Vagina (tissue), 2 donors: ENCODE measurements at regions not wholly inside any gene's neighbourhood (a gene's known extent, or its start where the extent isn't known, plus 50 kb on each side); places are given as distances from the start of the nearest gene placed in this dataset.

Source experiments
- DNase-seq, 2 donors: peaks; one replicate each; pipeline ENCODE4 v3.0.0-alpha.2; 2017; ENCODE audit errors: extremely low spot score in 2 of 2
- H3K27ac ChIP-seq: fragments of 200-600 bp; sonication (generic); one replicate; pipeline ENCODE4 v1.5.1; 2019
- H3K27me3 ChIP-seq: fragments of 200-600 bp; sonication (generic); one replicate; pipeline ENCODE4 v1.5.1; 2019
- H3K36me3 ChIP-seq, 2 donors: fragments of 200-600 bp; sonication (generic); one replicate each; pipeline ENCODE4 v1.5.1; 2017 to 2019
- H3K4me1 ChIP-seq: fragments of 200-600 bp; sonication (generic); one replicate; pipeline ENCODE4 v1.5.1; 2019
- H3K4me3 ChIP-seq, 2 donors: fragments of 200-600 bp; sonication (generic); 1 replicate in 1 of 2; 2 replicates in 1 of 2; pipeline ENCODE4 v1.5.1; 2016 to 2019
- H3K9me3 ChIP-seq: fragments of 200-600 bp; sonication (generic); one replicate; pipeline ENCODE4 v1.5.1; 2019
- CTCF ChIP-seq, 3 experiments: fragments of 450-650 bp in 2 of 3; fragments of 200-600 bp in 1 of 3; sonication (generic) in 1 of 3; IDR thresholded peaks; one replicate each; pipeline ENCODE4 v1.5.1; 2017 to 2019; ENCODE audit warnings: antibody characterized with exemption in 3 of 3, mild to moderate bottlenecking in 2 of 3, moderate library complexity in 2 of 3
- POLR2A ChIP-seq, 2 donors: fragments of 450-650 bp; IDR thresholded peaks; one replicate each; pipeline ENCODE4 v1.6.1; 2017; ENCODE audit warnings: antibody characterized with exemption in 2 of 2, mild to moderate bottlenecking in 2 of 2, moderate library complexity in 2 of 2
- POLR2AphosphoS5 ChIP-seq, 2 donors: sonication (generic); formaldehyde crosslinking; IDR thresholded peaks; one replicate each; pipeline ENCODE4 v1.9.0; 2017; ENCODE audit warnings: antibody characterized with exemption in 2 of 2, mild to moderate bottlenecking in 2 of 2, low read depth in 1 of 2; ENCODE audit not compliant: insufficient read depth in 1 of 2
- intact Hi-C: fragments of 100-400 bp; cut with DNase I; formaldehyde crosslinking; loops from one replicate; pipeline ENCODE4 v1.15.1; 2023

DNA sequence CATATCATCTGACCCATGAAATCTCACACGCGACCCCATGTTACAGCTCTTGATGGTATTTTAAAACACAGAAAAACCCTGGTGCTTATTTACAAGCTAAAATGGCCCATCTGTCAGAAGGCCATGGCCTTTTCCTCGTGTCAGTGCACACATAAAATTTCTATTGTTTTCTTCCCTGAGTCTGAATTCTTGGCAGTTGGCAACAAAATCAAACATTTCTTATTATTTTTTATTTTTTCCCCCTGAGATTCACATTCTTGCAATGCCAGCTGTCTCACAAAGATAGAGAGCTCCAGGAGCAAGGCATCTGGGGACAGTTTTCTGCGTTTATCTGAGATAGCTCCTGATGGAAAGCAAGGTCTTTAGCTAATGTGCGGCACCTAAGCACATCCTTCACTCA is 818.1 kb upstream of the TMEM132C start:
- H3K9me3 ChIP-seq: no peaks in the 10 kb centered on the region
- no peak overlapping the region for H3K27ac ChIP-seq
- DNase-seq: no peak
- intact Hi-C loops: no loop called here
- H3K4me1 ChIP-seq: no peaks in the 10 kb centered on the region
- no peak overlapping the region for H3K4me3 ChIP-seq
- H3K36me3 ChIP-seq: no peaks in the 10 kb centered on the region
- no peaks in the 10 kb centered on the region for H3K27me3 ChIP-seq
- TF ChIP-seq CTCF (IDR thresholded peaks at IDR 0.05) (no peak), POLR2A (IDR thresholded peaks at IDR 0.05) (no peak), POLR2AphosphoS5 (IDR thresholded peaks at IDR 0.05; ENCODE audit: insufficient read depth in 1 of 2, low read depth in 1 of 2) (no peak)

DNA sequence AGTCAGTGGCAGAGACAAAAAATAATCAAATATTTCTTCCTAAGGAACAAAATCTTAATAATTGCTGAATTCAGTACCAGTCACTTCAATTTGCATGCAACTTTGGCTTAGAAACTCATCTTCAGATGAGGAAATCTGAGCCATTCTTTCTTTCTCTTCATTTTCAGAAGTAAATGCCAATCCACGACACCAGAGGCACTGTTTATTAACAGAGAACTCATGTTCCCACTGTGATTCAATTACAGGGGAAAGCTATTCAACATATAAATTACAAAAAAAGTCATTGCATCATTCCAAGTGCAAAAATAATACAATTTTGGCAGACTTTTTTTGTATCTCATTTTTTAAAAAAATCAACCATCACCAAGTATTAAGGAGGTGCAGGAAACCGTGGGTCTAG is 816.1 kb upstream of the TMEM132C start:
- Histone ChIP-seq H3K9me3 (no peaks in the 10 kb centered on the region), H3K36me3 (no peaks in the 10 kb centered on the region), H3K4me1 (peaks cover 7% of the 10 kb centered on the region), H3K27ac (no peak overlapping the region), H3K27me3 (peaks cover 9% of the 10 kb centered on the region), H3K4me3 (no peak overlapping the region)
- intact Hi-C loops: no loop called here
- no peak for TF ChIP-seq CTCF (IDR thresholded peaks at IDR 0.05)
- no peak for TF ChIP-seq POLR2A (IDR thresholded peaks at IDR 0.05)
- no peak for TF ChIP-seq POLR2AphosphoS5 (IDR thresholded peaks at IDR 0.05; ENCODE audit: insufficient read depth in 1 of 2, low read depth in 1 of 2)
- DNase-seq: no peak

GRCh38 chr12:127455347-127456265 is 811.4 kb upstream of the TMEM132C start:
- Histone ChIP-seq H3K27me3 (peaks cover 11% of the 10 kb centered on the region), H3K4me3 (no peak overlapping the region), H3K36me3 (no peaks in the 10 kb centered on the region), H3K9me3 (no peaks in the 10 kb centered on the region), H3K27ac (no peak overlapping the region), H3K4me1 (peaks cover 11% of the 10 kb centered on the region)
- TF ChIP-seq POLR2AphosphoS5 (IDR thresholded peaks at IDR 0.05; ENCODE audit: insufficient read depth in 1 of 2, low read depth in 1 of 2) (no peak), CTCF (IDR thresholded peaks at IDR 0.05) (no peak), POLR2A (IDR thresholded peaks at IDR 0.05) (no peak)
- intact Hi-C loops: no loop called here
- no peak for DNase-seq

- Histone ChIP-seq H3K9me3 (no peaks in the 10 kb centered on the region), H3K4me1 (peaks cover 11% of the 10 kb centered on the region), H3K27me3 (peaks cover 11% of the 10 kb centered on the region), H3K4me3 (no peak overlapping the region), H3K27ac (no peak overlapping the region), H3K36me3 (no peaks in the 10 kb centered on the region)
- no peak for DNase-seq
- TF ChIP-seq POLR2AphosphoS5 (IDR thresholded peaks at IDR 0.05; ENCODE audit: insufficient read depth in 1 of 2, low read depth in 1 of 2) (no peak), POLR2A (IDR thresholded peaks at IDR 0.05) (no peak), CTCF (IDR thresholded peaks at IDR 0.05) (no peak)
- intact Hi-C loops: no loop called here
Measured at GRCh38 chr12:127457726-127458125, 809.2 kb upstream of the TMEM132C start.

DNA sequence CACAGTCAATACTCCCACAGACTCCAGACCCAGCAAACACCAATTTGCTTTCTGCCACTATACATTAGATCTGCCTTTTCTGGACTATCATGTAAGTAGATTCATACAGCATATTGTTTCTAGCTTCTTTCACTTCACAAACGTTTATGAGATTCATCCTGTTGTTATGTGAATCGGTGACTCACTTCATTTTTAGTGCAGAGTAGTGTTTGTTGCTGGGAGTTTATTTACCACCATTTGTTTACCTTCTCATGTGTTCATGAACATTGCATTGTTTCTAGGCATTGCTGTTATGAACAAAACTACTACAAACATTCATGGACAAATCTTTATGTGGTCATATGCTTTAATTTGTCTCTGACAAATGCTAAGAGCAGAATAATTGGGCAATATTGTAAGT is 807.8 kb upstream of the TMEM132C start:
- DNase-seq: no peak
- Histone ChIP-seq H3K27me3 (peaks cover 11% of the 10 kb centered on the region), H3K4me3 (no peak overlapping the region), H3K9me3 (no peaks in the 10 kb centered on the region), H3K36me3 (no peaks in the 10 kb centered on the region), H3K4me1 (peaks cover 11% of the 10 kb centered on the region), H3K27ac (no peak overlapping the region)
- intact Hi-C loops: no loop called here
- no peak for TF ChIP-seq POLR2AphosphoS5 (IDR thresholded peaks at IDR 0.05; ENCODE audit: insufficient read depth in 1 of 2, low read depth in 1 of 2)
- TF ChIP-seq CTCF (IDR thresholded peaks at IDR 0.05): no peak
- no peak for TF ChIP-seq POLR2A (IDR thresholded peaks at IDR 0.05)
